H1 (cell line): ENCODE measurements at regions not wholly inside any gene's neighbourhood (a gene's known extent, or its start where the extent isn't known, plus 50 kb on each side); places are given as distances from the start of the nearest gene placed in this dataset.

ENCODE experiments used
- SIN3A ChIP-seq, 2 experiments: IDR thresholded peaks in 1 of 2; conservative IDR thresholded peaks in 1 of 2; 2 replicates each; pipeline ENCODE4 v1.6.1; 2011 to 2012; ENCODE audit warnings: low read length in 2 of 2, improper control_type of control experiment in 1 of 2, low read depth in 1 of 2, mild to moderate bottlenecking in 1 of 2
- TEAD4 ChIP-seq: IDR thresholded peaks from 2 replicates; pipeline ENCODE4 v1.6.1; 2012; ENCODE audit warnings: low read depth, low read length, inconsistent platforms, mixed read lengths

DNA sequence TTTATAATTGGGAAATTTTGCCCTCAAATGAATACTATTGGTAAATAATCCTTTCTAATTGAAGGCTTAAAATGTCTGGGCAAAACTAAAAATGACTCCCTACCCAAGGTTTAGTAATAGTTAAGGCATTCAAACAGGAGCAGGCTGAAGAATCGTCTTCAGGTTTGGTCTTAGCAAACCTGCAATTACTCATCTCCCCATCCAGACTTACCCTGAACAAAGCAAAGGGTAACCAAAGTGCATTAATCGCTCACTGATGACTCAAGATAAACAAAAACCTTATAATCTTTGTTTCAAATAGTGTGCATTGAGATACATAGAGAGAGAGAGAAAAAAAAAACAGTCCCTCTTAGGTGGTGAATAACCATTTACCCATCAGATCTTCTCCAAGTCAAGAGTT is 225.5 kb downstream of the BMP2 start (continued):
- no peak for TF ChIP-seq SIN3A (conservative IDR thresholded peaks at IDR 0.05 in 1 of 2, IDR thresholded peaks at IDR 0.05 in 1 of 2; ENCODE audit: low read depth in 1 of 2, low read length in 2 of 2)
- no peak for TF ChIP-seq TEAD4
